Upper lobe of right lung (tissue), 1 donor: ENCODE measurements at regions not wholly inside any gene's neighbourhood (a gene's known extent, or its start where the extent isn't known, plus 50 kb on each side); places are given as distances from the start of the nearest gene placed in this dataset.

ENCODE experiments used
- ATAC-seq: fragments of 200-7000 bp; cut with Tn5 transposase; one replicate; pipeline ENCODE4 v1.9.1; 2020; ENCODE audit warnings: mild to moderate bottlenecking, moderate library complexity
- DNase-seq: peaks from one replicate; pipeline ENCODE4 v3.0.0-alpha.2; 2020
- H3K27ac ChIP-seq: fragments of 200-600 bp; one replicate; pipeline ENCODE4 v1.8.0; 2022
- H3K27me3 ChIP-seq: fragments of 200-600 bp; one replicate; pipeline ENCODE4 v1.8.0; 2022; ENCODE audit warnings: mild to moderate bottlenecking
- H3K36me3 ChIP-seq: fragments of 200-600 bp; one replicate; pipeline ENCODE4 v1.8.0; 2022
- H3K4me1 ChIP-seq: fragments of 200-600 bp; one replicate; pipeline ENCODE4 v1.8.0; 2022
- H3K4me3 ChIP-seq: fragments of 200-600 bp; one replicate; pipeline ENCODE4 v1.8.0; 2022; ENCODE audit warnings: mild to moderate bottlenecking
- H3K9me3 ChIP-seq: fragments of 200-600 bp; one replicate; pipeline ENCODE4 v1.8.0; 2022
- CTCF ChIP-seq: fragments of 200-600 bp; IDR thresholded peaks from one replicate; pipeline ENCODE4 v1.8.0; 2022; ENCODE audit warnings: antibody characterized with exemption
- intact Hi-C: fragments of 100-400 bp; cut with DNase I; formaldehyde crosslinking; loops from one replicate; pipeline ENCODE4 v1.11.0; 2022
- donor health status: DM: no; HTN: yes; CAD: no; lungs with severe emphysema.

- Histone ChIP-seq H3K4me3 (no peak overlapping the region), H3K4me1 (no peaks in the 10 kb centered on the region), H3K9me3 (no peaks in the 10 kb centered on the region), H3K27me3 (no peaks in the 10 kb centered on the region), H3K36me3 (no peaks in the 10 kb centered on the region), H3K27ac (no peak overlapping the region)
- TF ChIP-seq CTCF, result no peak
- ATAC-seq (no peak), DNase-seq (no peak)
- intact Hi-C loops, result no loop called here
Measured at GRCh38 chr2:120959426-120959825, 223.8 kb downstream of the GLI2 start.

- Histone ChIP-seq H3K4me3 (no peak overlapping the region), H3K27me3 (no peaks in the 10 kb centered on the region), H3K4me1 (no peaks in the 10 kb centered on the region), H3K9me3 (no peaks in the 10 kb centered on the region), H3K36me3 (no peaks in the 10 kb centered on the region), H3K27ac (no peak overlapping the region)
- ATAC-seq (no peak), DNase-seq (no peak)
- TF ChIP-seq CTCF, result no peak
- intact Hi-C loops, result no loop called here
Measured at GRCh38 chr2:120960770-120961366, 225.2 kb downstream of the GLI2 start.

- Histone ChIP-seq H3K9me3 (no peaks in the 10 kb centered on the region), H3K36me3 (no peaks in the 10 kb centered on the region), H3K27ac (no peak overlapping the region), H3K27me3 (no peaks in the 10 kb centered on the region), H3K4me3 (no peak overlapping the region), H3K4me1 (no peaks in the 10 kb centered on the region)
- TF ChIP-seq CTCF, result no peak
- intact Hi-C loops, result no loop called here
- DNase-seq (no peak), ATAC-seq (no peak)
Measured at GRCh38 chr2:120961396-120961795, 225.7 kb downstream of the GLI2 start.

- intact Hi-C loops, result no loop called here
- no peaks in the 10 kb centered on the region for H3K4me1 ChIP-seq
- no peaks in the 10 kb centered on the region for H3K36me3 ChIP-seq
- no peak overlapping the region for H3K4me3 ChIP-seq
- TF ChIP-seq CTCF, result no peak
- H3K9me3 ChIP-seq, result no peaks in the 10 kb centered on the region
- no peak for ATAC-seq
- no peak overlapping the region for H3K27ac ChIP-seq
- no peaks in the 10 kb centered on the region for H3K27me3 ChIP-seq
- DNase-seq, result no peak
Measured at GRCh38 chr2:120963997-120964705, 228.5 kb downstream of the GLI2 start.

- no peak for DNase-seq
- no peaks in the 10 kb centered on the region for H3K9me3 ChIP-seq
- no peak overlapping the region for H3K4me3 ChIP-seq
- H3K27me3 ChIP-seq, result no peaks in the 10 kb centered on the region
- no peaks in the 10 kb centered on the region for H3K36me3 ChIP-seq
- intact Hi-C loops, result no loop called here
- H3K4me1 ChIP-seq, result no peaks in the 10 kb centered on the region
- no peak for TF ChIP-seq CTCF
- no peak for ATAC-seq
- H3K27ac ChIP-seq, result no peak overlapping the region
Measured at GRCh38 chr2:120964819-120965218, 229.2 kb downstream of the GLI2 start.
